ENCODE measurements at regions not wholly inside any gene's neighbourhood (a gene's known extent, or its start where the extent isn't known, plus 50 kb on each side); places are given as distances from the start of the nearest gene placed in this dataset.

- TF ChIP-seq ZNF462 (CRISPR knock-in tag; IDR thresholded peaks at IDR 0.05) (no peak), CTCF (conservative IDR thresholded peaks at IDR 0.05; ENCODE audit: low read depth in 2 of 2) (no peak), JUNB (IDR thresholded peaks at IDR 0.05; ENCODE audit: unreplicated experiment) (no peak), NANOG (IDR thresholded peaks at IDR 0.05; ENCODE audit: borderline replicate concordance) (no peak), ZNF331 (CRISPR knock-in tag; IDR thresholded peaks at IDR 0.05; ENCODE audit: low read depth) (no peak), STAT1 (IDR thresholded peaks at IDR 0.05; ENCODE audit: unreplicated experiment) (no peak), POLR2AphosphoS5 (IDR thresholded peaks at IDR 0.05; ENCODE audit: low read depth) (no peak), EZH2phosphoT487 (IDR thresholded peaks at IDR 0.05; ENCODE audit: unreplicated experiment) (no peak), EZH2 (IDR thresholded peaks at IDR 0.05; ENCODE audit: low read depth, unreplicated experiment) (no peak), CREB1 (CRISPR knock-in tag; IDR thresholded peaks at IDR 0.05; ENCODE audit: low read depth) (no peak)
Observed at GRCh38 chr6:127402890-127403617, 56.1 kb downstream of the KIAA0408 start (continued).
